ENCODE measurements at regions not wholly inside any gene's neighbourhood (a gene's known extent, or its start where the extent isn't known, plus 50 kb on each side); places are given as distances from the start of the nearest gene placed in this dataset.
A peak's percentile ranks its signal among the peaks of the same experiment; 100 is the strongest.

GRCh38 chr5:173753307-173754168, 134.6 kb upstream of the CPEB4 start:
- H3K4me3 ChIP-seq (ENCODE audit: low read depth in 1 of 3, low read length in 3 of 3): no peak overlapping the region
- 82 to 95% (median 93%) methylated on average over 15 of the region's 15 CpGs for WGBS, 3 donors
- H3K27me3 ChIP-seq (ENCODE audit: control insufficient read depth in 3 of 3, insufficient read depth in 3 of 3, low read length in 3 of 3): no peaks in the 10 kb centered on the region
- FAIRE-seq (no peak), DNase-seq (no peak)
- H3K9me3 ChIP-seq (ENCODE audit: control insufficient read depth in 2 of 2, insufficient read depth in 1 of 2, low read depth in 1 of 2, low read length in 1 of 2): no peaks in the 10 kb centered on the region
- no peaks in the 10 kb centered on the region for H3K36me3 ChIP-seq (ENCODE audit: control insufficient read depth in 3 of 3, insufficient read depth in 2 of 3, low read depth in 1 of 3, low read length in 3 of 3)
- H3K27ac ChIP-seq (ENCODE audit: low read depth in 1 of 3, low read length in 2 of 3): no peak overlapping the region
- H3K4me1 ChIP-seq (ENCODE audit: control insufficient read depth in 3 of 3, insufficient read depth in 2 of 3, low read depth in 1 of 3, low read length in 2 of 3): no peaks in the 10 kb centered on the region

- FAIRE-seq (no peak), DNase-seq (peak; percentile 60 to 85)
- Histone ChIP-seq H3K4me3 (ENCODE audit: low read depth in 1 of 3, low read length in 3 of 3) (no peak overlapping the region), H3K4me1 (ENCODE audit: control insufficient read depth in 3 of 3, insufficient read depth in 2 of 3, low read depth in 1 of 3, low read length in 2 of 3) (peaks cover 0 to 15% (median 0%) of the 10 kb centered on the region in 3 donors), H3K36me3 (ENCODE audit: control insufficient read depth in 3 of 3, insufficient read depth in 2 of 3, low read depth in 1 of 3, low read length in 3 of 3) (no peaks in the 10 kb centered on the region), H3K27ac (ENCODE audit: low read depth in 1 of 3, low read length in 2 of 3) (no peak overlapping the region), H3K27me3 (ENCODE audit: control insufficient read depth in 3 of 3, insufficient read depth in 3 of 3, low read length in 3 of 3) (no peaks in the 10 kb centered on the region), H3K9me3 (ENCODE audit: control insufficient read depth in 2 of 2, insufficient read depth in 1 of 2, low read depth in 1 of 2, low read length in 1 of 2) (no peaks in the 10 kb centered on the region)
- WGBS, 3 donors: 40 to 75% (median 54%) methylated on average over 3 of the region's 3 CpGs
Observed at GRCh38 chr5:173755319-173755718, 132.8 kb upstream of the CPEB4 start.

GRCh38 chr5:173757403-173758209, 130.5 kb upstream of the CPEB4 start:
- H3K4me1 ChIP-seq (ENCODE audit: control insufficient read depth in 3 of 3, insufficient read depth in 2 of 3, low read depth in 1 of 3, low read length in 2 of 3): peaks cover 0 to 38% (median 0%) of the 10 kb centered on the region in 3 donors
- H3K27ac ChIP-seq (ENCODE audit: low read depth in 1 of 3, low read length in 2 of 3): no peak overlapping the region
- no peak for FAIRE-seq
- no peak for DNase-seq
- no peaks in the 10 kb centered on the region for H3K36me3 ChIP-seq (ENCODE audit: control insufficient read depth in 3 of 3, insufficient read depth in 2 of 3, low read depth in 1 of 3, low read length in 3 of 3)
- no peaks in the 10 kb centered on the region for H3K9me3 ChIP-seq (ENCODE audit: control insufficient read depth in 2 of 2, insufficient read depth in 1 of 2, low read depth in 1 of 2, low read length in 1 of 2)
- no peaks in the 10 kb centered on the region for H3K27me3 ChIP-seq (ENCODE audit: control insufficient read depth in 3 of 3, insufficient read depth in 3 of 3, low read length in 3 of 3)
- 66 to 85% (median 84%) methylated on average over 12 of the region's 12 CpGs for WGBS, 3 donors
- no peak overlapping the region for H3K4me3 ChIP-seq (ENCODE audit: low read depth in 1 of 3, low read length in 3 of 3)

- FAIRE-seq: no peak
- peak overlapping the region in 1 of 3 donors; percentile 95 for H3K27ac ChIP-seq (ENCODE audit: low read depth in 1 of 3, low read length in 2 of 3)
- H3K27me3 ChIP-seq (ENCODE audit: control insufficient read depth in 3 of 3, insufficient read depth in 3 of 3, low read length in 3 of 3): no peaks in the 10 kb centered on the region
- no peaks in the 10 kb centered on the region for H3K9me3 ChIP-seq (ENCODE audit: control insufficient read depth in 2 of 2, insufficient read depth in 1 of 2, low read depth in 1 of 2, low read length in 1 of 2)
- H3K4me3 ChIP-seq (ENCODE audit: low read depth in 1 of 3, low read length in 3 of 3): no peak overlapping the region
- 83 to 90% (median 86%) methylated on average over 3 of the region's 3 CpGs for WGBS, 3 donors
- no peak for DNase-seq
- no peaks in the 10 kb centered on the region for H3K36me3 ChIP-seq (ENCODE audit: control insufficient read depth in 3 of 3, insufficient read depth in 2 of 3, low read depth in 1 of 3, low read length in 3 of 3)
- H3K4me1 ChIP-seq (ENCODE audit: control insufficient read depth in 3 of 3, insufficient read depth in 2 of 3, low read depth in 1 of 3, low read length in 2 of 3): peaks cover 0 to 48% (median 2%) of the 10 kb centered on the region in 3 donors
Observed at GRCh38 chr5:173758676-173759075, 129.5 kb upstream of the CPEB4 start.

GRCh38 chr5:173759691-173760090, 128.5 kb upstream of the CPEB4 start:
- FAIRE-seq (no peak), DNase-seq (peak in 1 of 2 donors; percentile 53)
- Histone ChIP-seq H3K27ac (ENCODE audit: low read depth in 1 of 3, low read length in 2 of 3) (peak overlapping the region in 1 of 3 donors; percentile 95), H3K4me1 (ENCODE audit: control insufficient read depth in 3 of 3, insufficient read depth in 2 of 3, low read depth in 1 of 3, low read length in 2 of 3) (peaks cover under 1 to 59% (median 2%) of the 10 kb centered on the region in 3 donors), H3K36me3 (ENCODE audit: control insufficient read depth in 3 of 3, insufficient read depth in 2 of 3, low read depth in 1 of 3, low read length in 3 of 3) (no peaks in the 10 kb centered on the region), H3K27me3 (ENCODE audit: control insufficient read depth in 3 of 3, insufficient read depth in 3 of 3, low read length in 3 of 3) (no peaks in the 10 kb centered on the region), H3K4me3 (ENCODE audit: low read depth in 1 of 3, low read length in 3 of 3) (no peak overlapping the region), H3K9me3 (ENCODE audit: control insufficient read depth in 2 of 2, insufficient read depth in 1 of 2, low read depth in 1 of 2, low read length in 1 of 2) (no peaks in the 10 kb centered on the region)
- WGBS, 3 donors: 84 to 89% (median 88%) methylated on average over 8 of the region's 8 CpGs

- H3K27me3 ChIP-seq (ENCODE audit: control insufficient read depth in 3 of 3, insufficient read depth in 3 of 3, low read length in 3 of 3): no peaks in the 10 kb centered on the region
- no peak for DNase-seq
- H3K4me1 ChIP-seq (ENCODE audit: control insufficient read depth in 3 of 3, insufficient read depth in 2 of 3, low read depth in 1 of 3, low read length in 2 of 3): peaks cover 2 to 67% (median 4%) of the 10 kb centered on the region in 3 donors
- peak overlapping the region in 2 of 3 donors; percentile 17 to 95 for H3K27ac ChIP-seq (ENCODE audit: low read depth in 1 of 3, low read length in 2 of 3)
- WGBS, 3 donors: 66 to 80% (median 71%) methylated on average over 5 of the region's 5 CpGs
- no peak overlapping the region for H3K4me3 ChIP-seq (ENCODE audit: low read depth in 1 of 3, low read length in 3 of 3)
- FAIRE-seq: no peak
- no peaks in the 10 kb centered on the region for H3K9me3 ChIP-seq (ENCODE audit: control insufficient read depth in 2 of 2, insufficient read depth in 1 of 2, low read depth in 1 of 2, low read length in 1 of 2)
- no peaks in the 10 kb centered on the region for H3K36me3 ChIP-seq (ENCODE audit: control insufficient read depth in 3 of 3, insufficient read depth in 2 of 3, low read depth in 1 of 3, low read length in 3 of 3)
Observed at GRCh38 chr5:173760461-173761177, 127.5 kb upstream of the CPEB4 start.

GRCh38 chr5:173761178-173761513, 127.0 kb upstream of the CPEB4 start:
- H3K27ac ChIP-seq (ENCODE audit: low read depth in 1 of 3, low read length in 2 of 3): peak overlapping the region in 2 of 3 donors; percentile 50 to 95
- no peaks in the 10 kb centered on the region for H3K27me3 ChIP-seq (ENCODE audit: control insufficient read depth in 3 of 3, insufficient read depth in 3 of 3, low read length in 3 of 3)
- FAIRE-seq: no peak
- H3K36me3 ChIP-seq (ENCODE audit: control insufficient read depth in 3 of 3, insufficient read depth in 2 of 3, low read depth in 1 of 3, low read length in 3 of 3): no peaks in the 10 kb centered on the region
- no peak overlapping the region for H3K4me3 ChIP-seq (ENCODE audit: low read depth in 1 of 3, low read length in 3 of 3)
- peaks cover 2 to 71% (median 4%) of the 10 kb centered on the region in 3 donors for H3K4me1 ChIP-seq (ENCODE audit: control insufficient read depth in 3 of 3, insufficient read depth in 2 of 3, low read depth in 1 of 3, low read length in 2 of 3)
- H3K9me3 ChIP-seq (ENCODE audit: control insufficient read depth in 2 of 2, insufficient read depth in 1 of 2, low read depth in 1 of 2, low read length in 1 of 2): no peaks in the 10 kb centered on the region
- 19 to 66% (median 41%) methylated on average over 4 of the region's 4 CpGs for WGBS, 3 donors
- peak; percentile 74 to 79 for DNase-seq

- H3K36me3 ChIP-seq (ENCODE audit: control insufficient read depth in 3 of 3, insufficient read depth in 2 of 3, low read depth in 1 of 3, low read length in 3 of 3): no peaks in the 10 kb centered on the region
- H3K4me1 ChIP-seq (ENCODE audit: control insufficient read depth in 3 of 3, insufficient read depth in 2 of 3, low read depth in 1 of 3, low read length in 2 of 3): peaks cover 2 to 77% (median 4%) of the 10 kb centered on the region in 3 donors
- H3K27ac ChIP-seq (ENCODE audit: low read depth in 1 of 3, low read length in 2 of 3): peak overlapping the region in 2 of 3 donors; percentile 91 to 95
- no peak for FAIRE-seq
- no peak overlapping the region for H3K4me3 ChIP-seq (ENCODE audit: low read depth in 1 of 3, low read length in 3 of 3)
- H3K9me3 ChIP-seq (ENCODE audit: control insufficient read depth in 2 of 2, insufficient read depth in 1 of 2, low read depth in 1 of 2, low read length in 1 of 2): no peaks in the 10 kb centered on the region
- 16 to 56% (median 25%) methylated on average over 5 of the region's 5 CpGs for WGBS, 3 donors
- DNase-seq: peak; percentile 81 to 85
- H3K27me3 ChIP-seq (ENCODE audit: control insufficient read depth in 3 of 3, insufficient read depth in 3 of 3, low read length in 3 of 3): no peaks in the 10 kb centered on the region
Observed at GRCh38 chr5:173762045-173762444, 126.1 kb upstream of the CPEB4 start.

All from small intestine (tissue), 7 donors.